B cell (primary cell): ENCODE measurements at regions not wholly inside any gene's neighbourhood (a gene's known extent, or its start where the extent isn't known, plus 50 kb on each side); places are given as distances from the start of the nearest gene placed in this dataset.

ENCODE experiments used
- CTCF ChIP-seq: fragments of 200-600 bp; IDR thresholded peaks from one replicate; pipeline ENCODE4 v1.8.0; 2022; ENCODE audit warnings: antibody characterized with exemption, mild to moderate bottlenecking
- EZH2 ChIP-seq: IDR thresholded peaks from 2 replicates; pipeline ENCODE4 v1.6.1; 2012; ENCODE audit warnings: borderline replicate concordance, low read depth, mild to moderate bottlenecking, moderate library complexity, low read length; ENCODE audit not compliant: insufficient read depth, poor library complexity, severe bottlenecking

GRCh38 chr9:113724202-113724601, 151.9 kb upstream of the ZNF618 start:
- TF ChIP-seq CTCF: no peak
- TF ChIP-seq EZH2: no peak
